ENCODE measurements at regions not wholly inside any gene's neighbourhood (a gene's known extent, or its start where the extent isn't known, plus 50 kb on each side); places are given as distances from the start of the nearest gene placed in this dataset.
"Not testable (repeated sequence)": the region's sequence is repeated elsewhere in the genome, so short reads cannot be mapped to it uniquely, and the experiment has no call there.

DNA sequence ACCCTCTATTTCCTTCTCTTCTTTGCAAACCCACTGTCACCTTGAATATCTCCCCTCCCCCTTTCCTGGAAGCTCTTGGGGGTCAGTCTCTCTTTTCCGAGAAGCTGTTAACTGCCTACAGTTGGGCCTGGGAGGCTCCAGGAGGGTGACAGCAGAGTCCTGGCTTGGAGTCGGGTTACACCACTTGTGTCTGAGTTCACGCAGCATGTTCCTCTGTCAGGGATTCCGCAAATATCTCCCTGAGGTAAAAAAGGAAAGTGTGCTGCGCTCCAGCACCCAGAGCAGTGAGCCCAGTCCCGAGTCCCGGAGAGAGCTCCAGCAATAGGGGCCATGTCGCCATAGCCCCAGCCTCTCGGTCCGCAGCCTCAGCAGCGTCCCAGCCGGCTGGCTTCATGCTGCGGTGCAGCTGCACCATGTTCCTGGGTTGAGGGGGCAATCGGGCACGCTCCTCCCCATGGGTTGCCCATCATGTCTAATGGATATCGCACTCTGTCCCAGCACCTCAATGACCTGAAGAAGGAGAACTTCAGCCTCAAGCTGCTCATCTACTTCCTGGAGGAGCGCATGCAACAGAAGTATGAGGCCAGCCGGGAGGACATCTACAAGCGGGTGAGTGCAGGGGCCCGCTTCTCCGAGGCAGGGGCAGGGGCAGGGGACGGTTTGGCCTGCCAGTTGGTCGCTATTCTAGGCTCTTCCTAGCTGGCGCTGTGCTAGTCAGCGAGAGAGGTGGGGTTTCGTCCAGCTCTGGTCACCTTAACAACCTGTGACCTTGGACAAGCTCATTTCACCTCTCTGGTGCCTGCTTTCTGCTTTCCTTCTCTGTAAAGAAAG lies 101.3 kb upstream of the SEC22B start:
- not testable (repeated sequence) for DNase-seq

DNA sequence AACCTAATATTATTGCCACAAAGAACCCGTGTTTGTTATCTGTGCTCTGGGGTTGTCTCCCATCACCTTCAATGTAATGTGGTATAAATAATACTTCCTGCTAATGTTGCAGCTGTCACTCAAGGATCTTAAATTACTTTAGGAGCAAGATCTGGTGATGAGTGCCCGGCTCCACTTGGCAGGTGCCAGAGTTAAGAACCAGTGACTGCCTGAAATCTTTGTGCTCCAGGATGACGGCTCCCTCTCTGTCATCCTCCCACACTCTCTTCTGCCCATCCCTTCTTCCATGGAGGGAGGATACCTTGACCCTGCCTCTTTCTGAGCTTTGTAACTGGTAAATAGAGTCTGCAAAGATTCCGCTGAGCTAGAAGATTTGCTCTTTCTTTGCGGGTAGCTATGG lies 100.4 kb upstream of the SEC22B start:
- DNase-seq, result not testable (repeated sequence)

DNA sequence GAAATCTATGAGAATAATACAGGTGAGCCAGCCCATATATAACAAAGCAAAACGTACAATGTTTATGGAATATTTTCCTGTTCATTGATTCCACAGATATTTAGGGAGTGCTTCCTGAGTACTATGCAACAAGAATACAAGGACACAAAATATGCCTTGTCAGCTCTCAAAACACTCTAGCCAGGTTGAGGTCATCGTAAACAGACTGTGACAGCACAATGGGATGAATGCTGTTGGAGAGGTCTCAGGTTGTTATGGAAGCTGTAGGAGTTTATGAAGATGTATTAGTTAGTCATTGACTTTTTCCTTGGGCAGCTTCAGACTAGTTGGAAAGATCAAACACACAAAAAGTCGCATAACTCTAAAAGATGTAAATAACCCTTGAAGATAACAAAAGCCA lies 98.1 kb upstream of the SEC22B start:
- DNase-seq, result not testable (repeated sequence)

DNA sequence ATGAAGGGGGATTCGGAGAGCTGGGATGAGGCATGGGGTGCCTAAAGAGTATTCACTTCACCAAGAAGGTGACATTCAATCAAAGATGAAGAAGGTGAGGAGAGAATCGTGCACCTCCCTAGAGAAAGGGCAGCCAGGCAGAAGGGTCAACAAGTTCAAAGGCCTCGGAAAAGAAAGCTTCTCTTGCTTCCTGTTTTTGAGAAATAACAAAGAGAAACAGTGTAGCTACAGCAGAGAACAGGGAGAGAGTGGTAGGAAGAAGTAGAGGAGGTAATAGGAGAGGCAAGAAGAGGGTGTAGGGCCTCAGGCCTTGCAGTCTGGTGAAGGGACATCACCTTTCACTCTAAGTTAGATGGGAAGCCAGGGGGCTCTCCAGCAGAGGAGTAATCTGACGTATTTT lies 97.0 kb upstream of the SEC22B start:
- not testable (repeated sequence) for DNase-seq

DNA sequence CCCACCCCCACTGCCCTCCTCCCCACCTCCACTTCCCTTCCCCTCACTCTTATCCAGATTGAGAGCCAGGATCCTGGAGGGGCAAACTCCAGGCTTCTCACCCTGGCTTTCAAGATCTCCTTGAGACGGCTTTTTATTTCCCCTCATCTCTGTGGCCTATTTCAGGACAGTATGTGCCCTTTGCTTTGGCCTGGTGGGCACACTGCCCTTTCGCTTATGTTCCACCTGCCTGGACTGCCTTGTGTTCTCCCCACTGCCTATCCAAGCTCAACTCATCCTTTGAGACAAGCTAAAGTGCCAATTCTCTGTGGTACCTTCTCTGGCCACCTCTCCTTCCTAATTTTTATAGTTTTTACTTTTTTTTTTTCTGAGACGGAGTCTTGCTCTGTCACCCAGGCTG lies 95.9 kb upstream of the SEC22B start:
- not testable (repeated sequence) for DNase-seq

DNA sequence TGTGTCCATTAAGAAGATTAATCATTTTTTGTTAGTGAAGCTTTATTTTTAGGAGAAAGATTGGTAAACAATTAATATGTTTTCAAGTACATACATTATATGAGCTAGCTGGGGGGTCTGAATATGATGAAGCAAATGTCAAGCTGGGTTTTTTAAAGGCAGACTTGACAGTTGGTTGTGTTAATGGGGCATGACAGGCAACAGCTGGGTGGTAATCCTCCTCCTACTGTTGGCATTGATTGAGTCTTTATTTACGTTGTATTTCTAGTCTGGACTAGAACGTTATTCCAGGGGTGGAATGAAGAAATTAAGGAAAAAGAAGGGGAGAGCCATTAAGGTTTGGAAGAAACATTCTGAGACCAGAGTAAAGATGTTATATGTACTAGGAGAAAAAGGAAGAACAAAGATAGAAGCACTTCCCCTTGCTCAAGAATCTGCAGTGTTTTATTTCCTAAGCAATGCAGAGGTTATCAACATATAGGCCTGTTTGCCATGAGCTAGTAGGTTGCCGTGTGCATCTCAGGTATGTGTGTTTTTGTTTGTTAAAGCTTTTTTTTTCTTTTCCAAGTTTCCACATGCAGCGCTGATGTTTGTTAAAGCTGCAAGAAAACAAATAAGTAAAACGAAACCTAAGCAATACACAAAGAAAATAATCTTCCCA lies 95.4 kb upstream of the SEC22B start:
- not testable (repeated sequence) for DNase-seq

DNA sequence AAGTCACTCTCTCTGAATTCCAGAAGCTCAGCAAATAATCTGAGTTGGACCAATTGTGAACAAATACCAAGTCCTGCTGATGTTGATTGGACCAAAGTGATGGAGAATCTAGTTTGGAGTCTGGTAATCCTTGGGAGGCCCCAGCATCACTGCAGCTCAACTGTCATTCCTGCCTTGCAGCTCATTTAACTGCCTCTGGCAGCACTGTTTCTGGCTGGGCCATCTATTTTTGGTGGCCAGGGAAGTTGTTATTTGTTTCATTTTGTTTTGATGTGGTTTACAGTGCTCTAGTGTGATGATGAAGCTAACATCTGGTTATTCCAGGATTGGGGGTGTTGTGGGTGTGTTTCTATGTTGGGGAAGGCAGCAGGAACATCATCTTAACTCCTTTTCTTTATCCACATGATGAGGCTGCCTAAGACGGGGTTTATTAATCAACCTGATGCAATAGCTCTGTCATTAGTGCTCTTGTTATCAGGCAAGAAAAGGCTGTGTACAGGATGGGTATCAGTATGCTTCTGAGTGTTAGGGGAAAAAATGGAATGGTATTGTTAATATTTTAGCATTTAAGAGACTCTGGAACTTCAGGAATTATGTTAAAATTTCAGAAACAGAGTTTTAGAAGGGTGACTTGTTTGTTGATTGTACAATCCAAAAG lies 91.7 kb upstream of the SEC22B start:
- not testable (repeated sequence) for DNase-seq

DNA sequence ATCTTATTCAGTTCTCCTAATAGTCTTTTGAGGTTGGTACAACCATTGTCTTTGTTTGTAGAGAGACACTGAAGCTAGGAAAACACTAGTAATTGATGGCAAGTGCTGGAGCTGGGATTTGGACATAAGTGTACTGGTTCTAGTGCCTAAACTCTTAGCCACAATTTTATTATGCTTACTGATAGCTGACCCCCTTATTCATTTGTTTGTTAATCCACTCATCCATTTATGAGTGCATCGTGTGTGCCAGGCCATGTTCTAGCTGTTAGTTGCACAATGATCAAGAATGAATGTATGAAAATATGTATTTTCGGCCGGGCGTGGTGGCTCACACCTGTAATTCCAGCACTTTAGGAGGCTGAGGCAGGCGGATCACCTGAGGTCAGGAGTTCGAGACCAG lies 88.2 kb upstream of the SEC22B start:
- not testable (repeated sequence) for DNase-seq

DNA sequence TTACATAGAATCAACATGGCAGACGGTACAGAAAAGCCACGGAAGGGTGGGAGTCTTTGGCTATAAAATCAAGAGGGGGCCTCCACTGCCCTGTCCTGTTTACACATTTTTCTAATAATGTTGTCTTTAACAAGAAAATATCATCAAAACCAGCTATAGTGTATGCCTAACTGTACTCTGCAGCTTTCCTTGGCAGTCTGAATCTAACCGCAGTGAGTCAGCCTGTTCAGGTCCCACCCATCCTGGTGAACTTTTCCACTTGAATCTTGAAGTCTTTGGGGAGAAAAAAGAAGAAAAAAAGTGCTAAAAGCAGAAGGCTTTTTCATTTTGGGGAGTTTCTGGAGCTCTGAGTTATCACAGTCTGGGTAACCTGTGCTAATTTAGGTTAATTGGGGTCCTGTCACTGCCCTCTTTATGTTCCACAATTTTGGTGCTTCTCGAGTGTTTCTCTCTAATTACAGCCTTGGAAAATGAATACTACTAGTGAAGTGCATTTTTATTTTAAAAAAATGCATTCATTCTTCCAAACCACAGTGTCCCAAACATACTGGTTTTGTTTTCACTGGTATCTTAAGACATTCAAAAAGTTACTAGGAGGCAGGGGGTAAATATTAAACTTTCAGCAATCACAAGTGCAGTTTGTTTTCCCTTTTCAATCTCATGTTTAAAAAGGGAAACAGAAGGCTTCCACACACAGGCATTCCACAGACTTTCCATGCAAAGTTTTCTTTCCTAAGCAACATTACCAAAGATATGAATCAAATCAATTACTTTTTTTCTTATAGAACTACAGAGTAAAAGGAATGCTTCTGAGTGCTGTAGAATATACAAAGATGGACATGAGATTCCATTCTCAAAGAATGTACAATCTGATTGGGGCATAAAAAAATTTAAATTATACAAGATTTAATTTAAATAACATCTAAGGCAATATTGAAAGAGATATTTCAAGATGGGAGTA lies 86.8 kb upstream of the SEC22B start:
- DNase-seq, result not testable (repeated sequence)

DNA sequence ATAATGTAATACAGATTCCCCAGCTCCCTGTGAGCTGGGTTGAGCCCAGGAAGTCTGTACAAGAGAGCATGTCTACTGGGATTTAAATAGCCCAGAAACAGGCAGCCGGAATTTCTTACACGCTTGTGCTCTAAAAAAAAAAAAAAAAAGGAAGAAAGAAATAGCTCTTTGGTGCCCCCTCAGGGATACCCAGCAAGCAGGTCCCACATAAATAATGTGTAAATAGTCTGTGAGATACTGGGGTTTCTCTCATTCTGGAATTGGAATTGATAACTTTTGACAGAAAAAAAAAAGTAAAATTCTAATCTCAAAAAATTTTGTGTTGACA lies 81.4 kb upstream of the SEC22B start:
- DNase-seq, result not testable (repeated sequence)

DNA sequence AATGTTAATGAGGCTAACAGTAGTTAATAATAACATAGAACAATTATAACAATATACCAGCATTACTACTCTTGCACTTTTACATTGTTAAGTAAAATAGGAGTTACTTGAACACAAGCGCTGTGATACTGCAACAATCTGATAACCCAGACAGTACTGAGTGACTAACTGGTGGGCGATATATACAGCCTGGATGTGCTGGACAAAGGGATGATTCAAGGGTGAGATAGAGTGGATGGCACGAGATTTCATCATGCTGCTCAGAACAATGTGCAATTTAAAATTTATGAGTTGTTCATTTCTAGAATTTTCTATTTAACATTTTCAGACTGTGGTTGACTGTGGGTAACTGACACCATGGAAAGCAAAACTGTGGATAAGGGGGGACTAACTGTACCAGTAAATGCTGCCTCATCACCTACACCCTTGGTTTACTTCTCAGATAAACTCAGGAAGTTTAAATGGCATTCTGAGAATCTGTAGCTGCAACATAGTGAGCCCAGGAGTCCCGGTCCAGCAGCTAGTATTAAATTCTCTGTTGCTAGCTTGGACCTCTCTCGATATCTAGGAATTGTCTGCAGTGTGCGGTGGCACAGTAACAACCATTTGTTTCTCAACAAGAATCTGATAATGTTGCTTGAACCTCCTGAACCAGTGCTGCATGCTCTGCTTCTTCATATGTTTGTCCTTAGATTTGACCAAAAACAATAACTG lies 80.9 kb upstream of the SEC22B start:
- DNase-seq, result not testable (repeated sequence)

DNA sequence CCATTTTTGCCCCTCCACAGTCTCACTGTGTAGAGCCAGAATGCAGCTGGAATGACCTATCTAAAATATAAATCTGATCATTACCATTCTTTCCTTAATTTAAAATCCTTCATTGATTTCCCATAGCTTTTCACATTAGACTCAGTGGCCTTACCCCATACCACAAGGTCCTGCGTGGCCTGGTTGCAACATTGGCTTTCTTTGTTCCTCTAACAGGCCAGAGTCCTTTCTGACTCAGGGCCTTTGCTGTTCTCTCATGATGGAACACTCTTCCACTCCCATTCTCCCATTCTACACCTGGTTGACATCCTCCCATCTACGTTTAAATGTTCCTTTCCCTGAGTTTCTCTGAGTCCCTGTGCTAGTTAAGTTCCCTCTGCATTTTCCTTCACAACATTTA lies 74.4 kb upstream of the SEC22B start:
- DNase-seq, result not testable (repeated sequence)

DNA sequence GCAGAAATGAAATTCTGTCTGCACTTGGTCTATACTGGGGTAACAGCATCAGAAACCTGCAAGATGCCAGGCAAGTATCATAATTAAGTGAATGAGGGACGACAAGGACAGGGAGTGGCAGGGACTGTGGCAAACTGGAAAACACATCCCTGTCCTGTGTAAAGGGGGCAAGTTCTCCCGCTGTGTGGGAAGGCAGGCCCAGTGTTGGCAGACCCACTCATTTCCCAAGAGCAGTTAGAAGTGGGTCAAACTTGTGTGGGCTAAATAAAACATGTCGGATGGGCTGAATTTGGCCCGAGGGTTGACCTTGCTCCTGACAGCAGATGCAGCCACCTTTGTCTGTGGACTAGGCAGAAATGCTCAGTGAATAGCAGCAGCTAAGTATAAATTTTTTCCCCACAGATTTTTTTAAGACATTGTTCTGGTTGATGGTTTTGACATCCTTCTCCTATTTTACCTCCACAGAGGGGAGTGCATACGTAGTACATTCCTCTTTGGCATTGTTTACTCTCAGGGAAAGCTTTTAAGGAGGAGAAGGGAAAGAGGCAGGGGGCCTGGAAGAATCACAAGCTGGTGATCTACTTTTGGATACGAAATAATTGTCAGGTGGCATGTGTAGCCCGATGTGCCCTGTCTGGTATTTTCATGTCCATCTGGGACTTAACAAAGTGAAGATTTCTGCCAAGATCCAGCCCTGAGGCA lies 72.6 kb upstream of the SEC22B start:
- not testable (repeated sequence) for DNase-seq

DNA sequence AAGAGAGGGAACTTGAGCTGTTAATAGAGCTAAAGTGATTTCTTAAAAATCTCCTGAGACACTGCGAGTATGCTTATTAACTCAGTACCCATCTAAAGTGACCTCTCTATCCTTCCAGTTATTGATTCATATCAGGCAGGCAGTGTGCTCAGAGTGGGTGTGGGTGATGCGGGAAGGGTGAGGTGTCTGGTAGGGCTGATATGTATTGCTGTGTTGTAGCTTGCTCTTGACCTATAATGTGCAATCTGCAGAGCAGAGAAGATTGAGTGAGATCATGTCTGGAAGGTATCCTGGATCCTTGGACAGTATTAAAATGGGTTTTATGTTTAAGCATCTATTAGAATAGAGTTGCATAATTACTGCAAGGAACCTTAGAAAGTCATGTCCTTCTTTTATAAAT lies 71.9 kb upstream of the SEC22B start:
- not testable (repeated sequence) for DNase-seq

DNA sequence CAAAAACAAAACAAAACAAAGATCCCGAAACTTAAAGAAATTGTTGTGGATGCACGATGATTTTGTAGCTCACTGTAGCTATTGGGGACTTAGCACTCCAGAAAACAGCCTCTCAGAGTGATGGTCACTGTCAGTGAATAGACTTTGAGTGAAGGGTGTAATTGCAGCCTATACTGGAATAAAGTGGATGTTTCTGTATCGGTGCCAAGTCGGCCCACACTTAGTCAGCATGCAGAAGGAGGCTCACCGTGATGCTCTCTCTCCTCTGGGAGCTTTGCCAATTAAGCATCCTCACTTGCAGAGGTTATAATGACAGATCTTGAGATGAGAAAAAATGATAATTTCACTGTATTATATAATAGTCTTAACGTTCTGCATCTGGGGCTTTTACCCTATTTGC lies 67.5 kb upstream of the SEC22B start:
- not testable (repeated sequence) for DNase-seq

DNA sequence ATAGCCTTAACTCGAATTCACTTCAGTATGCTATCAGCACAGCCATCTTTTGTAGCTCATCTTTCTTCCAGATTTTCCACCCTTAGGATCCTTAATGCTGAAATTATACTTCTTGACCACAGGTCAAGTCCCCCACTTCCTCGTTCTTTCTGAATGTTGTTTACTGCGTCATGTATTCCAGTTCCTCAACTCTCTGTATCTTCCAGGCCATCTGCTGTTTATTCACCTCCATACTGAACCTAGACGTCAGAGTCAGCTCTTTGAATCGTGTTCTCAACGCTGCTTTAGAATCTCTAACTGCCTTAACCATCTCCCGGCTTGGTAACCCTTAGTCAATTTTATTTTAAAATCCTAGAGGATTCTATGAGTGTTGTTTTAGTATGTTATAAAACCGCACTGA lies 66.3 kb upstream of the SEC22B start:
- DNase-seq, result not testable (repeated sequence)

DNA sequence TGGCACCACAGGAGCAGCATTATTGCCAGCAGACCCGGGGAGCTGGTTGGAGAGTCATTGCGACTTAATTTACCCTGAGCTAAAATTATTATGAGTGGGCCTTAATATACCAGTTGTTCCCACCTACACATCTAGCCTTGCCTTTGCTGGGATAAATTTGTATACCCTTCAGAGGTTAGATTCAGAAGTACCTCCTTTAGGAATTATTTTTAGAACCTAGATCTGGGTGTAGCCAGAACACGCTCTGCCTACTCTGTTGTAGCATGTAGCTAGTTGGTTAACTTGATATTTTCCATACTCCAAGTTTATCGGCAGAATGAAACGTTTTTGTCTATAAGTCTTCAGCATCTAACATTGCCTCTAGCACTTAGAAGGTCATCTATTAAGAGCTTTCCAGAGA lies 65.5 kb upstream of the SEC22B start:
- DNase-seq, result not testable (repeated sequence)

DNA sequence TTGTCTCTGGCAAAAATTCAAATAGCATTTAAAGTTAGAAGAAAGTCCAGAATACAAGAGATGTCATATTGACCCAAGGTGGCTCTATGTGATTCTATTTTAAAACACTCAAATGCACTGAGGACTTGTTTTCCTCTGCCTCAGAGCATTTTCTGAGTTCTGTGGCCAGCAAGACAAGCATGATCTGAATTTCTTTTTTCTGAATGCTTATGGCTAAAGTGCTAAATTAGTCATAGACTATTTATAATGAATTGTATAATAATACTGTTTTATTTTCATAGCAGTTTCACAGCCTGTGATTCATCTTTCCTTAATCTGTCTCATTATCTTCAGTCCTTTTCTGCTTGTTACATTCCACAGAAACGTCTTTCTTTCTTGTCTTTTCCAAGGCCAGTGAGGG lies 63.9 kb upstream of the SEC22B start:
- DNase-seq, result not testable (repeated sequence)

DNA sequence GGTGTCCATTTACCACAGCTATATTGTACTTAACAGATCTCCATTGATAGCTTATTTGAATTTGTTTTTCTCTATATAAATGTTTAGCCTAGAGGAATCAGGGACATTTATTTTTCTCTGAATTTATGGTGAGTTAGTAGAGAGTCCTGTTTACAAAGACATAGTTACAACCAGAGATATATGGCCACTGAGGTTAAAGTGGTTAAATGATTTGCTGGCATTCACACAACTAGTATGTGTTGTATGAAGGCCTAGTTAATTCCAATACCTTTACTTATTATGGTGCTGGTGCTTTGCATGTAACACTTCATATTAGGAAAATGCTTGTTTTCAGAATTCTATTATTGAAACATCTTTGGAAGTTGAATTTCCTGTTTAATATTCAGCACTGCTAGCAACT lies 63.0 kb upstream of the SEC22B start:
- DNase-seq, result not testable (repeated sequence)

DNA sequence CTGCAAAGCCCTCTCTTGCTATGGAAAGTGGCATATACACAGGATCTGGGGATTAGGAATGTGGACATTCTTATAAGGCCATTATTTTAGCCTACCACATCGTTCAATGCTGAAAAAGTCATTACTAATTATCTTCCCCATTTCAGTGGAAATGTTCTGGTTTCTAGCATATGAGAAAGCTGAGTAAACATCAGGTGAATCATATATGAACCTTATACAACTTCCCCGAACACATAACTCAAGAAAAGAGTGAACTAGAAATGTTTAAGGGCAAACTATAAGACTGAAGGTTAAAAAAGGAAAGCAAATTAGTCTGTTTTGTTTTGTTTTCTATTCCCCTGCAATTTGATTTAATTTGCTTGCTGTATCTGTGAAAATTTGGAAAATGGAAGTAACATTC lies 62.5 kb upstream of the SEC22B start:
- DNase-seq, result not testable (repeated sequence)

DNA sequence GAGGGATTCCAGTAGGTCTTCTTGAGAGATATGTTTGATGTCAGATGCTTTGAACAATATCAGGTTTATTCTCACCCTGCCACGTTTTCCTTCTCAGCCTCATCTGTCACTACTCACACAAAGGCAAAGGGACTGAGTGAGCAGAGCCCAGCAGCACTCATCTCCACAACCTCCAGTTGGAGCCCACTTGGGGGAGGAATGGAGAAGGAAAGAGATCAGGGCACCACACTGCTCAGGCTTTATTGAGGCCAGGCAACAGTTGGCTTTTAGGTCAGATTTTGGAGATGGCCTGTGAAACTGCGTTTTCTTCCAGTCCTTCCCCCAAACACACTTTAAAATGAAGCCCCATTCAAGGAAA lies 57.3 kb upstream of the SEC22B start:
- not testable (repeated sequence) for DNase-seq

Data from inflammatory macrophage treated with lipopolysaccharide for 4 hours (primary cell).